Lung (tissue), 11 donors: ENCODE measurements at regions not wholly inside any gene's neighbourhood (a gene's known extent, or its start where the extent isn't known, plus 50 kb on each side); places are given as distances from the start of the nearest gene placed in this dataset.

Experiments
- ATAC-seq: fragments of 200-7000 bp; cut with Tn5 transposase; one replicate; pipeline ENCODE4 v1.9.1; 2020; ENCODE audit warnings: moderate number of reproducible peaks; ENCODE audit not compliant: insufficient read depth, low FRiP score
- DNase-seq, 3 donors: peaks; one replicate each; pipeline ENCODE4 v3.0.0-alpha.2; 2013 to 2017
- H3K27ac ChIP-seq, 2 donors: one replicate each; pipeline ENCODE4 v1.5.1; 2013; ENCODE audit warnings: mild to moderate bottlenecking in 2 of 2, moderate library complexity in 2 of 2, control low read depth in 1 of 2, inconsistent platforms in 1 of 2, low read depth in 1 of 2, low read length in 1 of 2
- H3K27me3 ChIP-seq, 3 donors: one replicate each; pipeline ENCODE4 v1.5.1; 2013; ENCODE audit warnings: low read length in 2 of 3; ENCODE audit not compliant: control insufficient read depth in 3 of 3, insufficient read depth in 3 of 3
- H3K36me3 ChIP-seq, 4 donors: one replicate each; pipeline ENCODE4 v1.5.1; 2013; ENCODE audit warnings: low read length in 4 of 4, mild to moderate bottlenecking in 1 of 4, moderate library complexity in 1 of 4; ENCODE audit not compliant: control insufficient read depth in 4 of 4, insufficient read depth in 4 of 4
- H3K4me1 ChIP-seq, 5 donors: one replicate each; pipeline ENCODE4 v1.5.1; 2013; ENCODE audit warnings: low read length in 5 of 5, mild to moderate bottlenecking in 2 of 5, moderate library complexity in 1 of 5; ENCODE audit not compliant: control insufficient read depth in 5 of 5, insufficient read depth in 5 of 5
- H3K4me3 ChIP-seq: one replicate; pipeline ENCODE4 v1.5.1; 2013; ENCODE audit warnings: mild to moderate bottlenecking, control low read depth, moderate library complexity
- H3K9ac ChIP-seq, 2 donors: one replicate each; pipeline ENCODE4 v1.5.1; 2013; ENCODE audit warnings: low read length in 2 of 2, control low read depth in 1 of 2; ENCODE audit not compliant: insufficient read depth in 1 of 2
- H3K9me3 ChIP-seq, 4 donors: one replicate each; pipeline ENCODE4 v1.5.1; 2013; ENCODE audit warnings: low read length in 3 of 4, mild to moderate bottlenecking in 1 of 4, moderate library complexity in 1 of 4; ENCODE audit not compliant: control insufficient read depth in 4 of 4, insufficient read depth in 3 of 4
- CTCF ChIP-seq: IDR thresholded peaks from 2 replicates; pipeline ENCODE4 v1.5.1; 2012; ENCODE audit warnings: mild to moderate bottlenecking; ENCODE audit errors: control extremely low read depth, extremely low read depth
- WGBS, 2 donors: extraction: QIAGEN DNeasy Blood & Tissue Kit; methylation state at CpG; one replicate each; pipeline ENCODE4 v1.1.7; 2013; 5-methylcytosine and 5-hydroxymethylcytosine counted together
- donor health status: control.
- donor health status: control.
- donor health status: Bipolar disorder and iron deficiency.
- donor health status: healthy.
- donor health status: DM: yes; HTN: yes; CAD: no.

DNA sequence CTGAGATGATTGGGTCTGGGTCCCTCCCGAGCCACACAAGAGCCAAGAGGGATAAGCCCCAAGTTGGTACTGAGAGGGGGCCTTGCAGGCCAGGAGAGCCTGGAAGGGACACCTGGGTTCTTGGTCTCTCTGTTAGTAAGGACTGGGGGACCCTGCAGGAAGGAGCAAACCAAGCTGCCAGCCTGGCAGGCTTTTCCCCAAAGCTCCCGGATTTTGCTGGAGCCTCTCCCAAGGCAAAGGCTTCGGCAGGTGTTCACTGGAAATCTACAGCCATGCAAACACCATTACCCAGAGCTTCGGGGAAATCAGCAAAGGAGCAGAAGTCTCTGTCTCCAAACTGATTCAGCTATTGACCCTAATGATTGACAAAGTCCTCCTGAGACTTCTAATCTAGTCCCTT lies 527.9 kb downstream of the BUD13 start:
- DNase-seq (no peak), ATAC-seq (no peak)
- Histone ChIP-seq H3K9me3 (peaks cover 0 to 2% (median 0%) of the 10 kb centered on the region in 4 donors), H3K27me3 (no peaks in the 10 kb centered on the region), H3K4me3 (no peak overlapping the region), H3K9ac (no peak overlapping the region), H3K36me3 (no peaks in the 10 kb centered on the region), H3K27ac (no peak overlapping the region), H3K4me1 (no peaks in the 10 kb centered on the region)
- WGBS, 2 donors, result 77 to 79% methylated on average over 4 of the region's 4 CpGs
- no peak for TF ChIP-seq CTCF

DNA sequence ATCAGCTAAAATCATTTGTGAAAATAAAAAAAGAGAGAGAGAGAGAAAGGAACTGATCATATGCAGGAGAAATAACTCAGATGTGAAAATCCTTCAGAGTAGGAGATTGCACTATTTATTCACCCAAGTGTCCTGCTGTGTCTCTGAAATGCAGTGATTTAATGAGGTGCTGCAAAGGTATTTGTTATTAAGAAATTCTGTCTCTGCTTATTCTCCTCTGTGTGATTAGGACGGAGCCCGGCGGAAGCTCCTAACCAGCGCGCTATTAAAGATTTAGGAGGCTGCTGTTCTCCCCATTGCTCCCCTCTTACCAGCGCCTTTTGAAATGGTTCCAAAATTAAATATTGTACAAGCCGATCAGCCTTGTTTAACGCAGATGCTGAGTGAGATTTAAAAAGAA lies 528.3 kb downstream of the BUD13 start:
- no peak overlapping the region for H3K27ac ChIP-seq
- H3K9me3 ChIP-seq, result no peaks in the 10 kb centered on the region
- H3K36me3 ChIP-seq, result no peaks in the 10 kb centered on the region
- no peak overlapping the region for H3K4me3 ChIP-seq
- no peak for TF ChIP-seq CTCF
- no peaks in the 10 kb centered on the region for H3K4me1 ChIP-seq
- DNase-seq (no peak), ATAC-seq (no peak)
- H3K27me3 ChIP-seq, result no peaks in the 10 kb centered on the region
- no peak overlapping the region for H3K9ac ChIP-seq
- WGBS, 2 donors, result 74 to 76% methylated on average over 8 of the region's 8 CpGs

- TF ChIP-seq CTCF, result no peak
- Histone ChIP-seq H3K4me1 (no peaks in the 10 kb centered on the region), H3K27me3 (peaks cover 0 to 2% (median 0%) of the 10 kb centered on the region in 3 donors), H3K9me3 (no peaks in the 10 kb centered on the region), H3K9ac (no peak overlapping the region), H3K36me3 (no peaks in the 10 kb centered on the region), H3K4me3 (no peak overlapping the region), H3K27ac (no peak overlapping the region)
- 55 to 64% methylated on average over 5 of the region's 5 CpGs for WGBS, 2 donors
- no peak for ATAC-seq
- DNase-seq, result no peak
Observed at GRCh38 chr11:116243991-116244390, 528.8 kb downstream of the BUD13 start.

DNA sequence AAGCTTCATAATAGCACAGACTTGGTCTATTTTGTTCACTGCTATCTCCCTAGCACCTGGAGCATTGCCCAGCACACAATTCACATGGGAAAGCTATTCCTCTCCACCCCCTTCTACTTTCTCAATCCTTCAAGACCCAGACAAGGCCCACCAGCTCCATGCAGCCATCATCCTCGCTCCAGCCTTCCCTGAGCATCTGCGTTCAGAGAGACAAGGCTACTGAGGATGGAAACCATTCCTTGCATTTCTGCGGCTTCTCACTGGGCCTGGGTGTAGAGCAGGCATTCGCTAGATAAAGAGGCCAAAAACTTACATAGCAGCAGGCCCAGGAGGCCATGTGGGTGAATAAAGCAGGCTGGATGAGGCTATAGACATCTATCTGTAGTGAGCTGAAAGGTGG lies 530.8 kb downstream of the BUD13 start:
- ATAC-seq (no peak), DNase-seq (peak in 1 of 3 donors; percentile 15)
- Histone ChIP-seq H3K27me3 (peaks cover 0 to 2% (median 0%) of the 10 kb centered on the region in 3 donors), H3K4me3 (no peak overlapping the region), H3K9me3 (peaks cover 0 to 1% (median 0%) of the 10 kb centered on the region in 4 donors), H3K4me1 (no peaks in the 10 kb centered on the region), H3K36me3 (no peaks in the 10 kb centered on the region), H3K27ac (no peak overlapping the region), H3K9ac (no peak overlapping the region)
- WGBS, 2 donors, result 89 to 90% methylated on average over 4 of the region's 4 CpGs
- no peak for TF ChIP-seq CTCF
